K562 (cell line): ENCODE measurements at regions not wholly inside any gene's neighbourhood (a gene's known extent, or its start where the extent isn't known, plus 50 kb on each side); places are given as distances from the start of the nearest gene placed in this dataset.

Source experiments
- FOXJ2 ChIP-seq: fragments of 200-800 bp; sonication (Bioruptor generic); IDR thresholded peaks from 2 replicates; pipeline ENCODE4 v1.6.1; 2016; ENCODE audit warnings: missing genetic modification characterization, missing compliant biosample characterization
- FOXJ3 ChIP-seq: sonication (generic); formaldehyde crosslinking; IDR thresholded peaks from 2 replicates; pipeline ENCODE4 v1.4.0; 2020; ENCODE audit warnings: mild to moderate bottlenecking, missing genetic modification reagents
- GTF3C2 ChIP-seq: IDR thresholded peaks from 3 replicates; pipeline ENCODE4 v1.6.1; 2011; ENCODE audit warnings: borderline replicate concordance, mild to moderate bottlenecking, moderate library complexity; ENCODE audit not compliant: insufficient read length; ENCODE audit errors: extremely low read depth
- HNRNPUL1 ChIP-seq: fragments of 200-400 bp; formaldehyde crosslinking; IDR thresholded peaks from 2 replicates; pipeline ENCODE4 v1.6.1; 2017; ENCODE audit warnings: low read length
- MTA1 ChIP-seq: fragments of 450-650 bp; IDR thresholded peaks from 2 replicates; pipeline ENCODE4 v1.6.1; 2017; ENCODE audit warnings: borderline replicate concordance
- NFRKB ChIP-seq: fragments of 450-650 bp; IDR thresholded peaks from 2 replicates; pipeline ENCODE4 v1.6.1; 2016; ENCODE audit warnings: low read depth
- REST ChIP-seq, 2 experiments: fragments of 450-650 bp; formaldehyde crosslinking in 1 of 2; IDR thresholded peaks; 2 replicates each; pipeline versions ENCODE4 v1.4.0 to v1.6.1; 2014 to 2020; ENCODE audit warnings: mild to moderate bottlenecking in 2 of 2, borderline replicate concordance in 1 of 2, low read depth in 1 of 2
- ZNF239 ChIP-seq: fragments of 250-450 bp; sonication (Bioruptor Pico); IDR thresholded peaks from 2 replicates; pipeline ENCODE4 v1.4.0; 2020; ENCODE audit warnings: mild to moderate bottlenecking
- TF ChIP-seq, protein P1 (sequence below): fragments of 450-650 bp; IDR thresholded peaks from 2 replicates; pipeline ENCODE4 v1.6.1; 2016; ENCODE audit warnings: mild to moderate bottlenecking

- TF ChIP-seq REST (IDR thresholded peaks at IDR 0.05; ENCODE audit: borderline replicate concordance) = peak; percentile 43; the same call in 1 of the 2 replicates
- no peak for TF ChIP-seq REST (CRISPR knock-in tag; IDR thresholded peaks at IDR 0.05; ENCODE audit: low read depth)
- TF ChIP-seq FOXJ2 (tag) = no peak
- TF ChIP-seq, protein P1, sequence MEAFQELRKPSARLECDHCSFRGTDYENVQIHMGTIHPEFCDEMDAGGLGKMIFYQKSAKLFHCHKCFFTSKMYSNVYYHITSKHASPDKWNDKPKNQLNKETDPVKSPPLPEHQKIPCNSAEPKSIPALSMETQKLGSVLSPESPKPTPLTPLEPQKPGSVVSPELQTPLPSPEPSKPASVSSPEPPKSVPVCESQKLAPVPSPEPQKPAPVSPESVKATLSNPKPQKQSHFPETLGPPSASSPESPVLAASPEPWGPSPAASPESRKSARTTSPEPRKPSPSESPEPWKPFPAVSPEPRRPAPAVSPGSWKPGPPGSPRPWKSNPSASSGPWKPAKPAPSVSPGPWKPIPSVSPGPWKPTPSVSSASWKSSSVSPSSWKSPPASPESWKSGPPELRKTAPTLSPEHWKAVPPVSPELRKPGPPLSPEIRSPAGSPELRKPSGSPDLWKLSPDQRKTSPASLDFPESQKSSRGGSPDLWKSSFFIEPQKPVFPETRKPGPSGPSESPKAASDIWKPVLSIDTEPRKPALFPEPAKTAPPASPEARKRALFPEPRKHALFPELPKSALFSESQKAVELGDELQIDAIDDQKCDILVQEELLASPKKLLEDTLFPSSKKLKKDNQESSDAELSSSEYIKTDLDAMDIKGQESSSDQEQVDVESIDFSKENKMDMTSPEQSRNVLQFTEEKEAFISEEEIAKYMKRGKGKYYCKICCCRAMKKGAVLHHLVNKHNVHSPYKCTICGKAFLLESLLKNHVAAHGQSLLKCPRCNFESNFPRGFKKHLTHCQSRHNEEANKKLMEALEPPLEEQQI = no peak
- TF ChIP-seq GTF3C2 = no peak
- TF ChIP-seq NFRKB = no peak
- TF ChIP-seq MTA1 = no peak
- peak; percentile 40; the same call in 1 of the 2 replicates for TF ChIP-seq ZNF239 (CRISPR knock-in tag)
- TF ChIP-seq FOXJ3 (CRISPR knock-in tag) = no peak
- no peak for TF ChIP-seq HNRNPUL1
Measured at GRCh38 chr12:92621312-92621711, 81.5 kb upstream of the PLEKHG7 start (continued).
